GM19023 (cell line): ENCODE measurements at regions not wholly inside any gene's neighbourhood (a gene's known extent, or its start where the extent isn't known, plus 50 kb on each side); places are given as distances from the start of the nearest gene placed in this dataset.
"Not testable (repeated sequence)": the region's sequence is repeated elsewhere in the genome, so short reads cannot be mapped to it uniquely, and the experiment has no call there.

ENCODE experiments used
- ATAC-seq: cut with Tn5 transposase; IDR thresholded peaks from one replicate; pipeline ENCODE4 v1.9.1; 2021; ENCODE audit warnings: mild to moderate bottlenecking, moderate library complexity; ENCODE audit not compliant: unreplicated experiment

- no peak for ATAC-seq
These were observed 210.7 kb downstream of the EFCAB11 start for GRCh38 chr14:89743828-89744227.

GRCh38 chr14:89740241-89740640, 214.3 kb downstream of the EFCAB11 start:
- ATAC-seq, result no peak

GRCh38 chr14:89736881-89737280, 217.6 kb downstream of the EFCAB11 start:
- ATAC-seq, result no peak

GRCh38 chr14:89731396-89731933, 223.1 kb downstream of the EFCAB11 start:
- no peak for ATAC-seq

- ATAC-seq, result no peak
These were observed 223.8 kb downstream of the EFCAB11 start for GRCh38 chr14:89730687-89731086.

- ATAC-seq, result no peak
These were observed 225.6 kb downstream of the EFCAB11 start for GRCh38 chr14:89728964-89729363.

GRCh38 chr14:89726226-89726625, 228.3 kb downstream of the EFCAB11 start:
- ATAC-seq, result not testable (repeated sequence)

- no peak for ATAC-seq
These were observed 229.9 kb downstream of the EFCAB11 start for GRCh38 chr14:89724628-89724960.

GRCh38 chr14:89723930-89724627, 230.5 kb downstream of the EFCAB11 start:
- no peak for ATAC-seq

- no peak for ATAC-seq
These were observed 232.6 kb downstream of the EFCAB11 start for GRCh38 chr14:89721956-89722355.

GRCh38 chr14:89720741-89721729, 233.5 kb downstream of the EFCAB11 start:
- ATAC-seq, result peak; percentile 72

GRCh38 chr14:89720076-89720687, 234.3 kb downstream of the EFCAB11 start:
- no peak for ATAC-seq

GRCh38 chr14:89719366-89720075, 235.0 kb downstream of the EFCAB11 start:
- ATAC-seq, result no peak

GRCh38 chr14:89708982-89709625, 245.4 kb downstream of the EFCAB11 start:
- ATAC-seq, result no peak

GRCh38 chr14:89707086-89707485, 247.4 kb downstream of the EFCAB11 start:
- ATAC-seq, result no peak

GRCh38 chr14:89702876-89703200, 251.7 kb downstream of the EFCAB11 start:
- no peak for ATAC-seq

- ATAC-seq, result no peak
These were observed 252.3 kb downstream of the EFCAB11 start for GRCh38 chr14:89702073-89702875.

GRCh38 chr14:89701211-89702043, 253.1 kb downstream of the EFCAB11 start:
- peak; percentile 83 for ATAC-seq

- ATAC-seq, result no peak
These were observed 253.7 kb downstream of the EFCAB11 start for GRCh38 chr14:89700801-89701200.
